CD4-positive, alpha-beta T cell (primary cell): ENCODE measurements at regions not wholly inside any gene's neighbourhood (a gene's known extent, or its start where the extent isn't known, plus 50 kb on each side); places are given as distances from the start of the nearest gene placed in this dataset.

Source experiments
- ATAC-seq: fragments of 200-7000 bp; cut with Tn5 transposase; one replicate; pipeline ENCODE4 v1.10.0; 2022; ENCODE audit warnings: mild to moderate bottlenecking; ENCODE audit not compliant: poor library complexity
- CTCF ChIA-PET: fragments of 350-600 bp; sonication (Branson Sonifier 250); formaldehyde crosslinking; loops from one replicate; lab custom pipeline; 2021; ENCODE audit warnings: antibody characterized with exemption, inconsistent platforms; lab: Charles Lee
- POLR2A ChIA-PET: fragments of 350-600 bp; sonication (Branson Sonifier 250); formaldehyde crosslinking; loops from one replicate; lab custom pipeline; 2021; ENCODE audit warnings: antibody characterized with exemption, inconsistent platforms; lab: Charles Lee
- DNase-seq, 14 experiments: peaks; one replicate each; pipeline ENCODE4 v3.0.0-alpha.2; 2013 to 2020; ENCODE audit warnings: mixed read lengths in 2 of 14
- H3K27ac ChIP-seq, 2 donors: one replicate each; pipeline versions ENCODE4 v1.5.1 to v1.7.0; 2013; ENCODE audit warnings: low read length in 2 of 2, low read depth in 1 of 2, mild to moderate bottlenecking in 1 of 2
- H3K27me3 ChIP-seq, 2 experiments: 1 replicate in 1 of 2; 2 replicates in 1 of 2; pipeline versions ENCODE4 v1.6.1 to v1.7.0; 2013; ENCODE audit warnings: low read length in 2 of 2, control low read depth in 1 of 2, mild to moderate bottlenecking in 1 of 2, moderate library complexity in 1 of 2; ENCODE audit not compliant: insufficient read depth in 2 of 2, control insufficient read depth in 1 of 2
- H3K36me3 ChIP-seq: one replicate; pipeline ENCODE4 v1.6.1; 2013; ENCODE audit warnings: low read length, control low read depth; ENCODE audit not compliant: insufficient read depth
- H3K4me1 ChIP-seq: one replicate; pipeline ENCODE4 v1.6.1; 2013; ENCODE audit warnings: low read length, control low read depth; ENCODE audit not compliant: insufficient read depth
- H3K4me3 ChIP-seq: one replicate; pipeline ENCODE4 v1.5.1; 2013; ENCODE audit warnings: mild to moderate bottlenecking, low read length, moderate library complexity
- H3K9me3 ChIP-seq, 2 experiments: 1 replicate in 1 of 2; 2 replicates in 1 of 2; pipeline versions ENCODE4 v1.6.1 to v1.7.0; 2013; ENCODE audit warnings: low read length in 2 of 2, mild to moderate bottlenecking in 2 of 2, control low read depth in 1 of 2, moderate library complexity in 1 of 2; ENCODE audit not compliant: control insufficient read depth in 1 of 2, insufficient read depth in 1 of 2
- H3K27ac Mint-ChIP-seq: one replicate; pipeline ENCODE4 v1.8.0; 2020; ENCODE audit warnings: mixed read lengths
- H3K27me3 Mint-ChIP-seq: one replicate; pipeline ENCODE4 v1.8.0; 2021; ENCODE audit warnings: mixed read lengths
- H3K36me3 Mint-ChIP-seq: one replicate; pipeline ENCODE4 v1.8.0; 2021; ENCODE audit warnings: low read depth, mixed read lengths
- H3K4me1 Mint-ChIP-seq: one replicate; pipeline ENCODE4 v1.8.0; 2021; ENCODE audit warnings: low read depth, mixed read lengths
- H3K4me3 Mint-ChIP-seq: one replicate; pipeline ENCODE4 v1.8.0; 2020; ENCODE audit warnings: mild to moderate bottlenecking, mixed read lengths
- H3K9me3 Mint-ChIP-seq: one replicate; pipeline ENCODE4 v1.8.0; 2020; ENCODE audit warnings: mixed read lengths
- CTCF ChIP-seq: fragments of 200-600 bp; IDR thresholded peaks from one replicate; pipeline ENCODE4 v1.8.0; 2022; ENCODE audit warnings: antibody characterized with exemption, mild to moderate bottlenecking
- intact Hi-C, 2 experiments: fragments of 100-400 bp; cut with DNase I in 1 of 2; cut with micrococcal nuclease in 1 of 2; formaldehyde crosslinking; loops; one replicate each; pipeline versions ENCODE4 v1.15.1 to v1.9.0; 2023 to 2025; cut with DNase I, micrococcal nuclease

- no peak for DNase-seq
- Mint-ChIP-seq H3K27me3 (no peaks in the 10 kb centered on the region), H3K36me3 (no peaks in the 10 kb centered on the region), H3K4me3 (no peak overlapping the region), H3K27ac (no peak overlapping the region), H3K4me1 (no peaks in the 10 kb centered on the region), H3K9me3 (no peaks in the 10 kb centered on the region)
- no peaks in the 10 kb centered on the region for H3K27me3 ChIP-seq
- H3K4me1 ChIP-seq: no peaks in the 10 kb centered on the region
- ChIA-PET POLR2A (no interaction called here), CTCF (no interaction called here)
- H3K27ac ChIP-seq: no peak overlapping the region
- intact Hi-C loops: no loop called here
- no peak for TF ChIP-seq CTCF
- no peak overlapping the region for H3K4me3 ChIP-seq
- no peaks in the 10 kb centered on the region for H3K36me3 ChIP-seq
- ATAC-seq: no peak
- H3K9me3 ChIP-seq: no peaks in the 10 kb centered on the region
These were observed 223.9 kb upstream of the HS3ST3A1 start for GRCh38 chr17:13825526-13826040.

- H3K27ac ChIP-seq: no peak overlapping the region
- Mint-ChIP-seq H3K4me1 (no peaks in the 10 kb centered on the region), H3K9me3 (no peaks in the 10 kb centered on the region), H3K36me3 (no peaks in the 10 kb centered on the region), H3K4me3 (no peak overlapping the region), H3K27ac (no peak overlapping the region), H3K27me3 (no peaks in the 10 kb centered on the region)
- POLR2A ChIA-PET: no interaction called here
- DNase-seq (no peak), ATAC-seq (no peak)
- intact Hi-C loops: no loop called here
- TF ChIP-seq CTCF: no peak
- CTCF ChIA-PET: no interaction called here
- H3K9me3 ChIP-seq: no peaks in the 10 kb centered on the region
- H3K4me3 ChIP-seq: no peak overlapping the region
- no peaks in the 10 kb centered on the region for H3K36me3 ChIP-seq
- no peaks in the 10 kb centered on the region for H3K4me1 ChIP-seq
- no peaks in the 10 kb centered on the region for H3K27me3 ChIP-seq
These were observed 225.4 kb upstream of the HS3ST3A1 start for GRCh38 chr17:13827118-13827517.

- Mint-ChIP-seq H3K27ac (no peak overlapping the region), H3K27me3 (no peaks in the 10 kb centered on the region), H3K36me3 (no peaks in the 10 kb centered on the region), H3K9me3 (no peaks in the 10 kb centered on the region), H3K4me3 (no peak overlapping the region), H3K4me1 (no peaks in the 10 kb centered on the region)
- H3K4me3 ChIP-seq: no peak overlapping the region
- ChIA-PET POLR2A (no interaction called here), CTCF (no interaction called here)
- H3K9me3 ChIP-seq: no peaks in the 10 kb centered on the region
- intact Hi-C loops: no loop called here
- no peak for DNase-seq
- no peak for TF ChIP-seq CTCF
- H3K27ac ChIP-seq: no peak overlapping the region
- no peak for ATAC-seq
- H3K36me3 ChIP-seq: no peaks in the 10 kb centered on the region
- H3K27me3 ChIP-seq: no peaks in the 10 kb centered on the region
- H3K4me1 ChIP-seq: no peaks in the 10 kb centered on the region
These were observed 232.2 kb upstream of the HS3ST3A1 start for GRCh38 chr17:13833921-13834320.
